Caco-2 (cell line): ENCODE measurements at regions not wholly inside any gene's neighbourhood (a gene's known extent, or its start where the extent isn't known, plus 50 kb on each side); places are given as distances from the start of the nearest gene placed in this dataset.

Source experiments
- BruUV-seq: library from RNA; stranded (reverse); fragments of 400-500 nt; replicated peaks from 2 replicates; lab custom pipeline; 2021; lab: Mats Ljungman, UMichigan
- CTCF ChIA-PET: fragments of 300-600 bp; sonication (Branson Sonifier 250); formaldehyde crosslinking; loops from one replicate; lab custom pipeline; 2022; ENCODE audit warnings: antibody characterized with exemption; lab: Charles Lee
- POLR2A ChIA-PET: fragments of 300-600 bp; sonication (Branson Sonifier 250); formaldehyde crosslinking; loops from one replicate; lab custom pipeline; 2022; ENCODE audit warnings: antibody characterized with exemption; lab: Charles Lee
- DNase-seq, 2 experiments: peaks; one replicate each; pipeline versions ENCODE4 v3.0.0 to v3.0.0-alpha.2; 2020 to 2022
- H3K27me3 ChIP-seq: replicated peaks from 2 replicates; pipeline ENCODE4 v1.6.0; 2011; ENCODE audit warnings: low read length; ENCODE audit not compliant: control insufficient read depth, insufficient read depth
- H3K36me3 ChIP-seq: 2 replicates; pipeline ENCODE4 v1.5.1; 2011; ENCODE audit warnings: low read length; ENCODE audit not compliant: control insufficient read depth, insufficient read depth
- H3K4me1 ChIP-seq: fragments of 250-450 bp; sonication (Bioruptor Pico); 2 replicates; pipeline ENCODE4 v1.5.1; 2020; ENCODE audit warnings: mild to moderate bottlenecking
- H3K4me3 ChIP-seq: 2 replicates; pipeline ENCODE4 v1.5.1; 2011; ENCODE audit warnings: low read depth, mild to moderate bottlenecking, control low read depth, low read length
- H3K9me3 ChIP-seq: fragments of 250-450 bp; sonication (Bioruptor Pico); 2 replicates; pipeline ENCODE4 v1.5.1; 2020; ENCODE audit warnings: mild to moderate bottlenecking, moderate library complexity
- H3K27ac Mint-ChIP-seq: one replicate; pipeline ENCODE4 v1.8.0; 2022; ENCODE audit warnings: mixed read lengths; ENCODE audit not compliant: unreplicated experiment
- H3K27me3 Mint-ChIP-seq: one replicate; pipeline ENCODE4 v1.8.0; 2022; ENCODE audit warnings: mixed read lengths; ENCODE audit not compliant: insufficient read depth, unreplicated experiment
- H3K36me3 Mint-ChIP-seq: one replicate; pipeline ENCODE4 v1.8.0; 2022; ENCODE audit warnings: mild to moderate bottlenecking, mixed read lengths; ENCODE audit not compliant: insufficient read depth, unreplicated experiment
- H3K4me1 Mint-ChIP-seq: one replicate; pipeline ENCODE4 v1.8.0; 2022; ENCODE audit warnings: low read depth, mixed read lengths; ENCODE audit not compliant: unreplicated experiment
- H3K4me3 Mint-ChIP-seq: one replicate; pipeline ENCODE4 v1.8.0; 2022; ENCODE audit warnings: mild to moderate bottlenecking, moderate library complexity, mixed read lengths; ENCODE audit not compliant: unreplicated experiment
- H3K9me3 Mint-ChIP-seq: one replicate; pipeline ENCODE4 v1.8.0; 2022; ENCODE audit warnings: mixed read lengths; ENCODE audit not compliant: unreplicated experiment
- intact Hi-C: fragments of 100-400 bp; cut with micrococcal nuclease; formaldehyde crosslinking; loops from one replicate; pipeline ENCODE4 v1.10.0; 2022; ENCODE audit not compliant: unreplicated experiment
- TF ChIP-seq, protein P1 (sequence below), 2 experiments: fragments of 200-600 bp in 1 of 2; IDR thresholded peaks; 1 replicate in 1 of 2; 2 replicates in 1 of 2; pipeline versions ENCODE4 v1.5.1 to v1.8.0; 2011 to 2022; ENCODE audit warnings: antibody characterized with exemption in 1 of 2, control low read depth in 1 of 2, inconsistent platforms in 1 of 2, low read depth in 1 of 2, low read length in 1 of 2, mild to moderate bottlenecking in 1 of 2, moderate library complexity in 1 of 2; ENCODE audit not compliant: insufficient read depth in 1 of 2, severe bottlenecking in 1 of 2, unreplicated experiment in 1 of 2

DNA sequence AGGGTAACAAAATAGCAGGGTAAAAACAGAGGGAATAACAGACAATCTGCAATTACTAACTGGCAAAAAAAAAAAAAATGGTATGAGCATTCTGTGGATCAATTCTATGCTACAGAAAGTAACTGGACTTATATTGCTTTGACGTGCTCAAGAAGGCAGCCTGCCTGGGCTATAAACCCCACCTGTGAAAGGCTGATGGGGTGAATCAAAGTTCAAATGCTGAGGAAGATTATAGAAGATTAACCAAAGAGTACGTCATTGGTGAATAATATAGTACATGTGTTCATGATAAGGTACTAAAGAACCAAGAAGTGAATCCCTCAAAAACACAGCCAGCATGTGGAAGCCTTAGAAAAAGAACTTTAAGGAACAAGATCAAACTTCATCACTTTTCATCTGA, 441.9 kb upstream of the PTCHD4 start:
- Mint-ChIP-seq H3K4me3 (no peak overlapping the region), H3K9me3 (no peaks in the 10 kb centered on the region), H3K27ac (no peak overlapping the region), H3K36me3 (no peaks in the 10 kb centered on the region), H3K4me1 (no peaks in the 10 kb centered on the region), H3K27me3 (no peaks in the 10 kb centered on the region)
- ChIA-PET POLR2A (no interaction called here), CTCF (no interaction called here)
- no TSS peak for BruUV-seq
- H3K27me3 ChIP-seq = no peaks in the 10 kb centered on the region
- H3K9me3 ChIP-seq = no peaks in the 10 kb centered on the region
- DNase-seq = no peak
- no peak overlapping the region for H3K4me3 ChIP-seq
- intact Hi-C loops = no loop called here
- H3K4me1 ChIP-seq = no peaks in the 10 kb centered on the region
- no peaks in the 10 kb centered on the region for H3K36me3 ChIP-seq
- TF ChIP-seq, protein P1, sequence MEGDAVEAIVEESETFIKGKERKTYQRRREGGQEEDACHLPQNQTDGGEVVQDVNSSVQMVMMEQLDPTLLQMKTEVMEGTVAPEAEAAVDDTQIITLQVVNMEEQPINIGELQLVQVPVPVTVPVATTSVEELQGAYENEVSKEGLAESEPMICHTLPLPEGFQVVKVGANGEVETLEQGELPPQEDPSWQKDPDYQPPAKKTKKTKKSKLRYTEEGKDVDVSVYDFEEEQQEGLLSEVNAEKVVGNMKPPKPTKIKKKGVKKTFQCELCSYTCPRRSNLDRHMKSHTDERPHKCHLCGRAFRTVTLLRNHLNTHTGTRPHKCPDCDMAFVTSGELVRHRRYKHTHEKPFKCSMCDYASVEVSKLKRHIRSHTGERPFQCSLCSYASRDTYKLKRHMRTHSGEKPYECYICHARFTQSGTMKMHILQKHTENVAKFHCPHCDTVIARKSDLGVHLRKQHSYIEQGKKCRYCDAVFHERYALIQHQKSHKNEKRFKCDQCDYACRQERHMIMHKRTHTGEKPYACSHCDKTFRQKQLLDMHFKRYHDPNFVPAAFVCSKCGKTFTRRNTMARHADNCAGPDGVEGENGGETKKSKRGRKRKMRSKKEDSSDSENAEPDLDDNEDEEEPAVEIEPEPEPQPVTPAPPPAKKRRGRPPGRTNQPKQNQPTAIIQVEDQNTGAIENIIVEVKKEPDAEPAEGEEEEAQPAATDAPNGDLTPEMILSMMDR (IDR thresholded peaks at IDR 0.05; ENCODE audit: insufficient read depth in 1 of 2, low read depth in 1 of 2, low read length in 1 of 2, severe bottlenecking in 1 of 2, unreplicated experiment in 1 of 2) = no peak

DNA sequence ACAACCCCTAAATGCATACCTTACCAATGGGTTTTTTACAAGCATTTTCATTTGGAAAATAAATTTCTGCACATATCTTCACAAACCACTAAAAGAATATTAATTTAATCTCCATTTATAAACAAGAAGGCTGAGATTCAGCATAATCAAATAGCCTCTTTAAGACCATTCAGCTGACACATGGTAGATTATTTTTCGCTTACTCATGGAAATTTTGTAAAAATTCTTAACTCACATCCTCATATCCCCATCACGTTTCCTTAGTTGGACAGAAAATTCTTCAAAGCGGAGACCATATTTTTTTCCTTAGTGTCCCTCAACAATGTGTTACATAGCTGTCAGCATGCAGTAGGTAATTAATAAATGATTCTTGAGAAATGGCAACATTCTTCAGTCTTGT, 439.6 kb upstream of the PTCHD4 start:
- TF ChIP-seq, protein P1 (IDR thresholded peaks at IDR 0.05; ENCODE audit: insufficient read depth in 1 of 2, low read depth in 1 of 2, low read length in 1 of 2, severe bottlenecking in 1 of 2, unreplicated experiment in 1 of 2) = no peak
- ChIA-PET POLR2A (no interaction called here), CTCF (no interaction called here)
- H3K4me3 Mint-ChIP-seq = no peak overlapping the region
- Histone ChIP-seq H3K4me1 (no peaks in the 10 kb centered on the region), H3K27me3 (no peaks in the 10 kb centered on the region), H3K36me3 (no peaks in the 10 kb centered on the region), H3K9me3 (no peaks in the 10 kb centered on the region), H3K4me3 (no peak overlapping the region)
- no peak for DNase-seq
- H3K27ac Mint-ChIP-seq = no peak overlapping the region
- no TSS peak for BruUV-seq
- no peaks in the 10 kb centered on the region for H3K4me1 Mint-ChIP-seq
- no peaks in the 10 kb centered on the region for H3K27me3 Mint-ChIP-seq
- no peaks in the 10 kb centered on the region for H3K36me3 Mint-ChIP-seq
- intact Hi-C loops = no loop called here
- no peaks in the 10 kb centered on the region for H3K9me3 Mint-ChIP-seq

DNA sequence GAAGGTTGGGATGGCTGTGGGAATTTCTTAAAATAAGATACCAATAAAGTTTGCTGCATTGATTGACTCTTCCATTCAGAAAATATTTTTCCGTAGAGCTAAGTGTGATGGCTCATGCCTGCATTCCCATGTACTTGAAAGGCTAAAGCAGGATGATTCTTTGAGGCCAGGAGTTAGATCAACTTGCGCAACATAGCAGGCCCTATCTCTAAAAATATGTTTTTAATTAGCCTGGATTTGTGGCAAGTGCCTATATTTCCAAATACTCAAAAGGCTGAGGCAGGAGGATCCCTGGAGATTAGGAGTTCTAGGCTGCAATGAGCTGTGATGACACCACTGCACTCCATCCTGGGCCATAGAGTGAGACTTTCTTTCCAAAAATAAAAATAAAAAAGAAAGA, 431.2 kb upstream of the PTCHD4 start:
- CTCF ChIA-PET = no interaction called here
- no peaks in the 10 kb centered on the region for H3K27me3 ChIP-seq
- no peaks in the 10 kb centered on the region for H3K9me3 ChIP-seq
- no peaks in the 10 kb centered on the region for H3K9me3 Mint-ChIP-seq
- POLR2A ChIA-PET = no interaction called here
- DNase-seq = no peak
- H3K27me3 Mint-ChIP-seq = no peaks in the 10 kb centered on the region
- H3K4me3 ChIP-seq = no peak overlapping the region
- TF ChIP-seq, protein P1 (IDR thresholded peaks at IDR 0.05; ENCODE audit: insufficient read depth in 1 of 2, low read depth in 1 of 2, low read length in 1 of 2, severe bottlenecking in 1 of 2, unreplicated experiment in 1 of 2) = no peak
- intact Hi-C loops = no loop called here
- H3K36me3 ChIP-seq = no peaks in the 10 kb centered on the region
- BruUV-seq = no TSS peak
- no peaks in the 10 kb centered on the region for H3K4me1 ChIP-seq
- no peak overlapping the region for H3K4me3 Mint-ChIP-seq
- no peaks in the 10 kb centered on the region for H3K4me1 Mint-ChIP-seq
- H3K27ac Mint-ChIP-seq = no peak overlapping the region
- no peaks in the 10 kb centered on the region for H3K36me3 Mint-ChIP-seq
